GM20000 (cell line): ENCODE measurements at regions not wholly inside any gene's neighbourhood (a gene's known extent, or its start where the extent isn't known, plus 50 kb on each side); places are given as distances from the start of the nearest gene placed in this dataset.
"Not testable (repeated sequence)": the region's sequence is repeated elsewhere in the genome, so short reads cannot be mapped to it uniquely, and the experiment has no call there.

Source experiments
- DNase-seq: peaks from one replicate; pipeline ENCODE4 v3.0.0; 2012; ENCODE audit warnings: low spot score
- CTCF ChIP-seq: IDR thresholded peaks from 2 replicates; pipeline ENCODE4 v1.5.1; 2012; ENCODE audit warnings: mild to moderate bottlenecking, control low read depth; ENCODE audit errors: extremely low read depth, missing control alignments

- TF ChIP-seq CTCF: no peak
- no peak for DNase-seq
Observed at GRCh38 chr4:120555058-120555457, 367.5 kb downstream of the PRDM5 start.

GRCh38 chr4:120554086-120554485 is 368.4 kb downstream of the PRDM5 start:
- no peak for DNase-seq
- TF ChIP-seq CTCF: no peak

GRCh38 chr4:120550624-120551220 is 371.8 kb downstream of the PRDM5 start:
- DNase-seq: not testable (repeated sequence)

GRCh38 chr4:120549011-120549570 is 373.4 kb downstream of the PRDM5 start:
- no peak for TF ChIP-seq CTCF
- no peak for DNase-seq

GRCh38 chr4:120545391-120545790 is 377.1 kb downstream of the PRDM5 start:
- DNase-seq: no peak
- TF ChIP-seq CTCF: no peak

GRCh38 chr4:120544838-120545237 is 377.7 kb downstream of the PRDM5 start:
- DNase-seq: no peak
- no peak for TF ChIP-seq CTCF

- DNase-seq: no peak
- TF ChIP-seq CTCF: no peak
Observed at GRCh38 chr4:120540625-120541024, 381.9 kb downstream of the PRDM5 start.

GRCh38 chr4:120536884-120537283 is 385.6 kb downstream of the PRDM5 start:
- no peak for DNase-seq
- TF ChIP-seq CTCF: no peak
